HCT116 (cell line): ENCODE measurements at regions not wholly inside any gene's neighbourhood (a gene's known extent, or its start where the extent isn't known, plus 50 kb on each side); places are given as distances from the start of the nearest gene placed in this dataset.

Experiments used
- ATAC-seq: fragments of 200-7000 bp; cut with Tn5 transposase; 2 replicates; pipeline ENCODE4 v1.9.1; 2020; ENCODE audit warnings: mild to moderate bottlenecking, moderate library complexity
- BruUV-seq: library from RNA; stranded (reverse); fragments of 400-500 nt; replicated peaks from 2 replicates; lab custom pipeline; 2021; lab: Mats Ljungman, UMichigan
- CTCF ChIA-PET: fragments of 300-600 bp; sonication (Branson Sonifier 250); formaldehyde crosslinking; loops from one replicate; lab custom pipeline; 2021; ENCODE audit warnings: antibody characterized with exemption; lab: Charles Lee
- POLR2A ChIA-PET: fragments of 300-600, 350-600 bp; sonication (Branson Sonifier 250); formaldehyde crosslinking; loops from one replicate; lab custom pipeline; 2021; ENCODE audit warnings: antibody characterized with exemption; lab: Charles Lee
- RAD21 ChIA-PET, 2 experiments: fragments of 300-600 bp; sonication (Branson Sonifier 250); formaldehyde crosslinking; loops; one replicate each; lab custom pipeline; 2023; ENCODE audit warnings: low total read pairs in 2 of 2; ENCODE audit not compliant: uncharacterized antibody in 2 of 2, unreplicated experiment in 2 of 2, low non-redundant PET in 1 of 2; lab: Charles Lee
- DNase-seq: peaks from one replicate; pipeline ENCODE4 v3.0.0-alpha.2; 2010; ENCODE audit warnings: low read depth, low spot score
- H2AFZ ChIP-seq: fragments of 200-600 bp; shearing (Covaris generic), sonication (generic); 2 replicates; pipeline ENCODE4 v1.6.1; 2017; ENCODE audit warnings: low read depth, mixed run types, mixed read lengths, antibody characterized with exemption, low read length; ENCODE audit not compliant: poor library complexity, severe bottlenecking
- H3K27ac ChIP-seq: 2 replicates; pipeline ENCODE4 v1.5.1; 2012; ENCODE audit warnings: low read depth, low read length
- H3K27me3 ChIP-seq: fragments of 200-600 bp; sonication (generic); 2 replicates; pipeline ENCODE4 v1.6.1; 2016; ENCODE audit warnings: mixed run types, low read length, mixed read lengths; ENCODE audit not compliant: insufficient read depth
- H3K36me3 ChIP-seq, 2 experiments: fragments of 200-500 bp in 1 of 2; fragments of 200-600 bp in 1 of 2; sonication (Bioruptor generic) in 1 of 2; sonication (generic) in 1 of 2; 2 replicates each; pipeline versions ENCODE4 v1.5.1 to v1.6.1; 2014 to 2016; ENCODE audit warnings: low read length in 2 of 2, inconsistent platforms in 1 of 2, mixed read lengths in 1 of 2, mixed run types in 1 of 2; ENCODE audit not compliant: insufficient read depth in 2 of 2, control insufficient read depth in 1 of 2
- H3K4me1 ChIP-seq, 2 experiments: fragments of 200-600 bp in 1 of 2; sonication (generic) in 1 of 2; 2 replicates each; pipeline versions ENCODE4 v1.5.1 to v1.6.1; 2012 to 2017; ENCODE audit warnings: low read length in 2 of 2, inconsistent platforms in 1 of 2, mild to moderate bottlenecking in 1 of 2, mixed read lengths in 1 of 2, mixed run types in 1 of 2, moderate library complexity in 1 of 2; ENCODE audit not compliant: insufficient read depth in 2 of 2, control insufficient read depth in 1 of 2
- H3K4me2 ChIP-seq: fragments of 200-600 bp; sonication (generic); 2 replicates; pipeline ENCODE4 v1.6.1; 2017; ENCODE audit warnings: mixed run types, low read length, mixed read lengths
- H3K4me3 ChIP-seq, 2 experiments: fragments of 200-600 bp in 1 of 2; sonication (generic) in 1 of 2; replicated peaks in 1 of 2; 2 replicates each; pipeline ENCODE4 v1.5.1; 2011 to 2016; ENCODE audit warnings: low read length in 2 of 2, control low read depth in 1 of 2, low read depth in 1 of 2, mild to moderate bottlenecking in 1 of 2, mixed read lengths in 1 of 2, mixed run types in 1 of 2
- H3K79me2 ChIP-seq: fragments of 200-600 bp; sonication (generic); 2 replicates; pipeline ENCODE4 v1.6.1; 2017; ENCODE audit warnings: mild to moderate bottlenecking, mixed run types, low read length, moderate library complexity, mixed read lengths; ENCODE audit not compliant: insufficient read depth
- H3K9ac ChIP-seq: fragments of 200-600 bp; sonication (generic); 2 replicates; pipeline ENCODE4 v1.6.1; 2016; ENCODE audit warnings: low read length, mixed read lengths
- H3K9me2 ChIP-seq: fragments of 200-600 bp; sonication (generic), shearing (Covaris generic); 2 replicates; pipeline ENCODE4 v1.6.1; 2017; ENCODE audit warnings: mixed run types, mild to moderate bottlenecking, moderate library complexity; ENCODE audit not compliant: insufficient read depth
- H3K9me3 ChIP-seq, 2 experiments: fragments of 200-500 bp in 1 of 2; fragments of 200-600 bp in 1 of 2; sonication (Bioruptor generic) in 1 of 2; sonication (generic) in 1 of 2; 2 replicates each; pipeline ENCODE4 v1.6.1; 2014 to 2017; ENCODE audit warnings: low read length in 2 of 2, mixed read lengths in 2 of 2, inconsistent platforms in 1 of 2, low read depth in 1 of 2, mild to moderate bottlenecking in 1 of 2, mixed run types in 1 of 2, moderate library complexity in 1 of 2; ENCODE audit not compliant: control insufficient read depth in 1 of 2, insufficient read depth in 1 of 2
- H4K20me1 ChIP-seq: fragments of 200-600 bp; sonication (generic), shearing (Covaris generic); 2 replicates; pipeline ENCODE4 v1.6.1; 2017; ENCODE audit warnings: mixed run types, mild to moderate bottlenecking, moderate library complexity; ENCODE audit not compliant: insufficient read depth
- CBX3 ChIP-seq: IDR thresholded peaks from 2 replicates; pipeline ENCODE4 v1.6.1; 2012; ENCODE audit warnings: low read depth
- EGR1 ChIP-seq: IDR thresholded peaks from 2 replicates; pipeline ENCODE4 v1.6.1; 2012; ENCODE audit warnings: low read depth
- ELF1 ChIP-seq: IDR thresholded peaks from 2 replicates; pipeline ENCODE4 v1.6.1; 2012; ENCODE audit warnings: low read depth, borderline replicate concordance
- EZH2phosphoT487 ChIP-seq: fragments of 200-600 bp; IDR thresholded peaks from 2 replicates; pipeline ENCODE4 v1.6.1; 2018; ENCODE audit warnings: antibody characterized with exemption, borderline replicate concordance
- FOSL1 ChIP-seq: IDR thresholded peaks from 2 replicates; pipeline ENCODE4 v1.6.1; 2012; ENCODE audit warnings: low read depth
- JUND ChIP-seq: IDR thresholded peaks from 2 replicates; pipeline ENCODE4 v1.6.1; 2012
- POLR2A ChIP-seq: IDR thresholded peaks from 2 replicates; pipeline ENCODE4 v1.7.0; 2011; ENCODE audit warnings: borderline replicate concordance; ENCODE audit not compliant: insufficient read depth, insufficient read length; ENCODE audit errors: extremely low read depth
- POLR2AphosphoS5 ChIP-seq: IDR thresholded peaks from 2 replicates; pipeline ENCODE4 v1.6.1; 2011; ENCODE audit warnings: mild to moderate bottlenecking, low read depth, low read length, moderate library complexity
- RAD21 ChIP-seq: IDR thresholded peaks from 2 replicates; pipeline ENCODE4 v1.6.1; 2012; ENCODE audit warnings: low read depth, mild to moderate bottlenecking
- SP1 ChIP-seq: IDR thresholded peaks from 2 replicates; pipeline ENCODE4 v1.6.1; 2012; ENCODE audit warnings: low read depth
- YY1 ChIP-seq: IDR thresholded peaks from 2 replicates; pipeline ENCODE4 v1.6.1; 2011; ENCODE audit warnings: low read length, low read depth, moderate library complexity, mild to moderate bottlenecking; ENCODE audit not compliant: insufficient replicate concordance; ENCODE audit errors: extremely low read depth
- ZNF274 ChIP-seq: fragments of 200-500 bp; sonication (Bioruptor generic); IDR thresholded peaks from 2 replicates; pipeline ENCODE4 v1.6.1; 2014; ENCODE audit warnings: mild to moderate bottlenecking, low read depth, low read length, inconsistent platforms
- intact Hi-C: fragments of 100-400 bp; cut with micrococcal nuclease; formaldehyde crosslinking; loops from 2 replicates; pipeline ENCODE4 v1.10.0; 2022
- TF ChIP-seq, protein P1 (sequence below): IDR thresholded peaks from 2 replicates; pipeline ENCODE4 v1.6.1; 2011; ENCODE audit warnings: mild to moderate bottlenecking, low read length, moderate library complexity; ENCODE audit not compliant: insufficient replicate concordance; ENCODE audit errors: extremely low read depth
- TF ChIP-seq, protein P2 (sequence below): IDR thresholded peaks from 2 replicates; pipeline ENCODE4 v1.6.1; 2012; ENCODE audit warnings: low read depth

DNA sequence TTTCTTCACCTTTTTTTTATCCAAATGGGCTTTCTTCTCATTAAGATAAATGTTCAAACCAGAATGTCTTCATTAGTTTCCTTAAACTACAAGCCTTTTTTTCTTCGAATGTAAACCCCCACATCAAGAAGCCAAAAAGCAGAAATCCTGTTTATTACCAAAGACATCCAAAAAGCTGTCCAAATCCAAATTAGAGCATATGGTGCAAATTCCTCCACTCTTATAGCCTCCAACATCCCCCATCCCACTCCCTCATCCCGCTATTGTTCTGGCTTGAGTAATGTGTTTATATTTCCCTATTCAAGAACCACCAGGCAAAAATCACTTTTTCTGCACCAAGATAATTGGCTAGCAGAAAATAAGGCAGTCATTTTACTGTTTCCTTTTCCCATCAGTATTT is 315.1 kb upstream of the ADGRL3 start:
- Histone ChIP-seq H3K9me2 (no peaks in the 10 kb centered on the region), H3K27ac (no peak overlapping the region), H3K36me3 (no peaks in the 10 kb centered on the region), H3K9ac (no peak overlapping the region), H3K27me3 (no peaks in the 10 kb centered on the region), H4K20me1 (no peaks in the 10 kb centered on the region), H2AFZ (no peak overlapping the region), H3K4me2 (no peak overlapping the region), H3K79me2 (no peaks in the 10 kb centered on the region), H3K4me1 (no peaks in the 10 kb centered on the region), H3K4me3 (no peak overlapping the region), H3K9me3 (peaks cover 0 to 14% of the 10 kb centered on the region in 2 experiments; a peak in 3 of 4 replicates)
- ChIA-PET CTCF (no interaction called here), RAD21 (no interaction called here), POLR2A (no interaction called here)
- TF ChIP-seq ELF1, result no peak
- TF ChIP-seq, protein P1, sequence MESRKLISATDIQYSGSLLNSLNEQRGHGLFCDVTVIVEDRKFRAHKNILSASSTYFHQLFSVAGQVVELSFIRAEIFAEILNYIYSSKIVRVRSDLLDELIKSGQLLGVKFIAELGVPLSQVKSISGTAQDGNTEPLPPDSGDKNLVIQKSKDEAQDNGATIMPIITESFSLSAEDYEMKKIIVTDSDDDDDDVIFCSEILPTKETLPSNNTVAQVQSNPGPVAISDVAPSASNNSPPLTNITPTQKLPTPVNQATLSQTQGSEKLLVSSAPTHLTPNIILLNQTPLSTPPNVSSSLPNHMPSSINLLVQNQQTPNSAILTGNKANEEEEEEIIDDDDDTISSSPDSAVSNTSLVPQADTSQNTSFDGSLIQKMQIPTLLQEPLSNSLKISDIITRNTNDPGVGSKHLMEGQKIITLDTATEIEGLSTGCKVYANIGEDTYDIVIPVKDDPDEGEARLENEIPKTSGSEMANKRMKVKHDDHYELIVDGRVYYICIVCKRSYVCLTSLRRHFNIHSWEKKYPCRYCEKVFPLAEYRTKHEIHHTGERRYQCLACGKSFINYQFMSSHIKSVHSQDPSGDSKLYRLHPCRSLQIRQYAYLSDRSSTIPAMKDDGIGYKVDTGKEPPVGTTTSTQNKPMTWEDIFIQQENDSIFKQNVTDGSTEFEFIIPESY, result no peak
- no peak for TF ChIP-seq JUND
- no peak for TF ChIP-seq EGR1
- no peak for TF ChIP-seq SP1
- no peak for TF ChIP-seq POLR2A
- TF ChIP-seq ZNF274, result no peak
- no peak for TF ChIP-seq EZH2phosphoT487
- TF ChIP-seq FOSL1, result no peak
- no peak for TF ChIP-seq CBX3
- TF ChIP-seq POLR2AphosphoS5, result no peak
- TF ChIP-seq, protein P2, sequence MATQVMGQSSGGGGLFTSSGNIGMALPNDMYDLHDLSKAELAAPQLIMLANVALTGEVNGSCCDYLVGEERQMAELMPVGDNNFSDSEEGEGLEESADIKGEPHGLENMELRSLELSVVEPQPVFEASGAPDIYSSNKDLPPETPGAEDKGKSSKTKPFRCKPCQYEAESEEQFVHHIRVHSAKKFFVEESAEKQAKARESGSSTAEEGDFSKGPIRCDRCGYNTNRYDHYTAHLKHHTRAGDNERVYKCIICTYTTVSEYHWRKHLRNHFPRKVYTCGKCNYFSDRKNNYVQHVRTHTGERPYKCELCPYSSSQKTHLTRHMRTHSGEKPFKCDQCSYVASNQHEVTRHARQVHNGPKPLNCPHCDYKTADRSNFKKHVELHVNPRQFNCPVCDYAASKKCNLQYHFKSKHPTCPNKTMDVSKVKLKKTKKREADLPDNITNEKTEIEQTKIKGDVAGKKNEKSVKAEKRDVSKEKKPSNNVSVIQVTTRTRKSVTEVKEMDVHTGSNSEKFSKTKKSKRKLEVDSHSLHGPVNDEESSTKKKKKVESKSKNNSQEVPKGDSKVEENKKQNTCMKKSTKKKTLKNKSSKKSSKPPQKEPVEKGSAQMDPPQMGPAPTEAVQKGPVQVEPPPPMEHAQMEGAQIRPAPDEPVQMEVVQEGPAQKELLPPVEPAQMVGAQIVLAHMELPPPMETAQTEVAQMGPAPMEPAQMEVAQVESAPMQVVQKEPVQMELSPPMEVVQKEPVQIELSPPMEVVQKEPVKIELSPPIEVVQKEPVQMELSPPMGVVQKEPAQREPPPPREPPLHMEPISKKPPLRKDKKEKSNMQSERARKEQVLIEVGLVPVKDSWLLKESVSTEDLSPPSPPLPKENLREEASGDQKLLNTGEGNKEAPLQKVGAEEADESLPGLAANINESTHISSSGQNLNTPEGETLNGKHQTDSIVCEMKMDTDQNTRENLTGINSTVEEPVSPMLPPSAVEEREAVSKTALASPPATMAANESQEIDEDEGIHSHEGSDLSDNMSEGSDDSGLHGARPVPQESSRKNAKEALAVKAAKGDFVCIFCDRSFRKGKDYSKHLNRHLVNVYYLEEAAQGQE, result no peak
- TF ChIP-seq YY1, result no peak
- TF ChIP-seq RAD21, result no peak
- no peak for DNase-seq
- no TSS peak for BruUV-seq
- ATAC-seq, result no peak
- intact Hi-C loops, result no loop called here
